Trophoblast cell (in vitro differentiated cells and primary cell): ENCODE measurements at regions not wholly inside any gene's neighbourhood (a gene's known extent, or its start where the extent isn't known, plus 50 kb on each side); places are given as distances from the start of the nearest gene placed in this dataset.

ENCODE experiments used
- DNase-seq, 2 donors: peaks; one replicate each; pipeline ENCODE4 v3.0.0-alpha.2; 2016
- H2AFZ ChIP-seq: 2 replicates; pipeline ENCODE4 v1.6.1; 2013; ENCODE audit warnings: low read length, moderate library complexity, mild to moderate bottlenecking; ENCODE audit not compliant: insufficient read depth, poor library complexity
- H2AK5ac ChIP-seq: 2 replicates; pipeline ENCODE4 v1.6.1; 2013; ENCODE audit warnings: mild to moderate bottlenecking, low read length
- H2BK120ac ChIP-seq: 2 replicates; pipeline ENCODE4 v1.6.1; 2013; ENCODE audit warnings: low read length, mild to moderate bottlenecking, moderate library complexity; ENCODE audit not compliant: insufficient read depth, poor library complexity
- H2BK12ac ChIP-seq: 2 replicates; pipeline ENCODE4 v1.6.1; 2013; ENCODE audit warnings: mild to moderate bottlenecking, low read length, moderate library complexity
- H2BK5ac ChIP-seq: 2 replicates; pipeline ENCODE4 v1.6.1; 2013; ENCODE audit warnings: low read length, low read depth, moderate library complexity, mild to moderate bottlenecking; ENCODE audit not compliant: poor library complexity
- H3K14ac ChIP-seq: 2 replicates; pipeline ENCODE4 v1.6.1; 2013; ENCODE audit warnings: mild to moderate bottlenecking, low read length
- H3K18ac ChIP-seq: 2 replicates; pipeline ENCODE4 v1.6.1; 2013; ENCODE audit warnings: mild to moderate bottlenecking, low read length
- H3K23ac ChIP-seq: 2 replicates; pipeline ENCODE4 v1.6.1; 2013; ENCODE audit warnings: low read length
- H3K27ac ChIP-seq: 2 replicates; pipeline ENCODE4 v1.5.1; 2013; ENCODE audit warnings: low read depth, mild to moderate bottlenecking, inconsistent platforms, low read length, moderate library complexity
- H3K27me3 ChIP-seq: 2 replicates; pipeline ENCODE4 v1.6.1; 2013; ENCODE audit warnings: inconsistent platforms, mild to moderate bottlenecking, low read length, moderate library complexity; ENCODE audit not compliant: insufficient read depth
- H3K36me3 ChIP-seq, 2 experiments: 1 replicate in 1 of 2; 2 replicates in 1 of 2; pipeline ENCODE4 v1.6.1; 2013; ENCODE audit warnings: low read length in 2 of 2, mild to moderate bottlenecking in 2 of 2, moderate library complexity in 1 of 2; ENCODE audit not compliant: insufficient read depth in 2 of 2, control insufficient read depth in 1 of 2
- H3K4ac ChIP-seq: 2 replicates; pipeline ENCODE4 v1.6.1; 2013; ENCODE audit warnings: low read depth, mild to moderate bottlenecking, low read length, moderate library complexity
- H3K4me1 ChIP-seq, 2 experiments: 1 replicate in 1 of 2; 2 replicates in 1 of 2; pipeline ENCODE4 v1.6.1; 2013; ENCODE audit warnings: low read length in 2 of 2, mild to moderate bottlenecking in 2 of 2, moderate library complexity in 1 of 2; ENCODE audit not compliant: insufficient read depth in 2 of 2, control insufficient read depth in 1 of 2
- H3K4me2 ChIP-seq: 2 replicates; pipeline ENCODE4 v1.6.1; 2013; ENCODE audit warnings: inconsistent platforms, mild to moderate bottlenecking, low read length, moderate library complexity
- H3K4me3 ChIP-seq: 2 replicates; pipeline ENCODE4 v1.5.1; 2013; ENCODE audit warnings: mild to moderate bottlenecking, low read depth, low read length, inconsistent platforms
- H3K79me1 ChIP-seq: one replicate; pipeline ENCODE4 v1.6.1; 2013; ENCODE audit warnings: low read length
- H3K79me2 ChIP-seq: 2 replicates; pipeline ENCODE4 v1.6.1; 2013; ENCODE audit warnings: low read length, mild to moderate bottlenecking; ENCODE audit not compliant: control insufficient read depth, insufficient read depth, poor library complexity
- H3K9ac ChIP-seq: 2 replicates; pipeline ENCODE4 v1.6.1; 2013; ENCODE audit warnings: mild to moderate bottlenecking, low read length
- H3K9me3 ChIP-seq: 2 replicates; pipeline ENCODE4 v1.6.1; 2013; ENCODE audit warnings: low read depth, mild to moderate bottlenecking, control low read depth, inconsistent platforms, low read length; ENCODE audit not compliant: insufficient read depth
- H4K12ac ChIP-seq: 2 replicates; pipeline ENCODE4 v1.6.1; 2013; ENCODE audit warnings: low read depth, mild to moderate bottlenecking, low read length, moderate library complexity
- H4K8ac ChIP-seq: 2 replicates; pipeline ENCODE4 v1.6.1; 2013; ENCODE audit warnings: low read depth, mild to moderate bottlenecking, low read length, moderate library complexity
- H4K91ac ChIP-seq: one replicate; pipeline ENCODE4 v1.6.1; 2013; ENCODE audit warnings: low read depth, mild to moderate bottlenecking, low read length, moderate library complexity
- WGBS: extraction: QIAGEN DNeasy Blood & Tissue Kit; methylation state at CpG from one replicate; pipeline ENCODE4 v1.1.7; 2013; ENCODE audit warnings: missing lambda C conversion rate; ENCODE audit not compliant: insufficient read length, insufficient coverage; ENCODE audit errors: extremely low coverage; 5-methylcytosine and 5-hydroxymethylcytosine counted together

- peaks cover 0 to 5% of the 10 kb centered on the region in 2 experiments for H3K4me1 ChIP-seq
- H2AFZ ChIP-seq, result no peak overlapping the region
- H4K12ac ChIP-seq, result no peak overlapping the region
- H4K91ac ChIP-seq, result no peak overlapping the region
- no peaks in the 10 kb centered on the region for H3K9me3 ChIP-seq
- H2BK120ac ChIP-seq, result no peak overlapping the region
- H2BK5ac ChIP-seq, result no peak overlapping the region
- H3K14ac ChIP-seq, result no peak overlapping the region
- H3K79me1 ChIP-seq, result no peaks in the 10 kb centered on the region
- H3K23ac ChIP-seq, result no peak overlapping the region
- DNase-seq, result no peak
- H3K9ac ChIP-seq, result no peak overlapping the region
- H3K27ac ChIP-seq, result no peak overlapping the region
- no peak overlapping the region for H3K4me2 ChIP-seq
- H3K4me3 ChIP-seq, result no peak overlapping the region
- no peak overlapping the region for H3K18ac ChIP-seq
- no peaks in the 10 kb centered on the region for H3K79me2 ChIP-seq
- H2AK5ac ChIP-seq, result no peak overlapping the region
- no peaks in the 10 kb centered on the region for H3K36me3 ChIP-seq
- H3K4ac ChIP-seq, result no peak overlapping the region
- no peak overlapping the region for H4K8ac ChIP-seq
- H3K27me3 ChIP-seq, result no peaks in the 10 kb centered on the region
- H2BK12ac ChIP-seq, result no peak overlapping the region
- WGBS, result no CpG with 5 or more reads among the region's 6 CpGs
Measured at GRCh38 chr12:126950266-126950665, 1316.7 kb upstream of the TMEM132C start.

- no peaks in the 10 kb centered on the region for H3K27me3 ChIP-seq
- no peak overlapping the region for H3K4ac ChIP-seq
- H3K4me1 ChIP-seq, result peaks cover 0 to 5% of the 10 kb centered on the region in 2 experiments
- H3K9ac ChIP-seq, result no peak overlapping the region
- no peak overlapping the region for H3K4me2 ChIP-seq
- H2AK5ac ChIP-seq, result no peak overlapping the region
- no peaks in the 10 kb centered on the region for H3K9me3 ChIP-seq
- H2AFZ ChIP-seq, result no peak overlapping the region
- no peak overlapping the region for H3K4me3 ChIP-seq
- H3K79me1 ChIP-seq, result no peaks in the 10 kb centered on the region
- H2BK5ac ChIP-seq, result no peak overlapping the region
- no peak overlapping the region for H2BK120ac ChIP-seq
- H4K12ac ChIP-seq, result no peak overlapping the region
- H3K27ac ChIP-seq, result no peak overlapping the region
- no peak overlapping the region for H3K14ac ChIP-seq
- no peak overlapping the region for H4K91ac ChIP-seq
- no peak overlapping the region for H2BK12ac ChIP-seq
- H3K36me3 ChIP-seq, result no peaks in the 10 kb centered on the region
- no peak for DNase-seq
- H3K23ac ChIP-seq, result no peak overlapping the region
- no peak overlapping the region for H3K18ac ChIP-seq
- no peak overlapping the region for H4K8ac ChIP-seq
- WGBS, result no CpG with 5 or more reads among the region's 8 CpGs
- H3K79me2 ChIP-seq, result no peaks in the 10 kb centered on the region
Measured at GRCh38 chr12:126952096-126953007, 1314.6 kb upstream of the TMEM132C start.

GRCh38 chr12:126953365-126953889 lies 1313.5 kb upstream of the TMEM132C start:
- no peak overlapping the region for H4K8ac ChIP-seq
- H2BK5ac ChIP-seq, result no peak overlapping the region
- H2BK12ac ChIP-seq, result no peak overlapping the region
- H3K4me1 ChIP-seq, result peaks cover 0 to 5% of the 10 kb centered on the region in 2 experiments
- H3K4me3 ChIP-seq, result no peak overlapping the region
- H3K9me3 ChIP-seq, result no peaks in the 10 kb centered on the region
- H3K18ac ChIP-seq, result no peak overlapping the region
- no peak overlapping the region for H2AK5ac ChIP-seq
- H3K14ac ChIP-seq, result no peak overlapping the region
- DNase-seq, result no peak
- H3K36me3 ChIP-seq, result no peaks in the 10 kb centered on the region
- H4K91ac ChIP-seq, result no peak overlapping the region
- H3K79me1 ChIP-seq, result no peaks in the 10 kb centered on the region
- H2BK120ac ChIP-seq, result no peak overlapping the region
- no CpG with 5 or more reads among the region's 7 CpGs for WGBS
- no peaks in the 10 kb centered on the region for H3K79me2 ChIP-seq
- no peak overlapping the region for H3K9ac ChIP-seq
- no peak overlapping the region for H3K4ac ChIP-seq
- no peak overlapping the region for H3K23ac ChIP-seq
- no peaks in the 10 kb centered on the region for H3K27me3 ChIP-seq
- H2AFZ ChIP-seq, result no peak overlapping the region
- H4K12ac ChIP-seq, result no peak overlapping the region
- no peak overlapping the region for H3K27ac ChIP-seq
- no peak overlapping the region for H3K4me2 ChIP-seq

- no peak overlapping the region for H3K27ac ChIP-seq
- no peaks in the 10 kb centered on the region for H3K4me1 ChIP-seq
- no peak overlapping the region for H4K8ac ChIP-seq
- no peaks in the 10 kb centered on the region for H3K36me3 ChIP-seq
- no peaks in the 10 kb centered on the region for H3K9me3 ChIP-seq
- H2AK5ac ChIP-seq, result no peak overlapping the region
- no peak overlapping the region for H2BK5ac ChIP-seq
- H4K12ac ChIP-seq, result no peak overlapping the region
- no peaks in the 10 kb centered on the region for H3K27me3 ChIP-seq
- no peak overlapping the region for H3K23ac ChIP-seq
- H3K18ac ChIP-seq, result no peak overlapping the region
- H3K14ac ChIP-seq, result no peak overlapping the region
- DNase-seq, result no peak
- no peak overlapping the region for H2BK120ac ChIP-seq
- H3K9ac ChIP-seq, result no peak overlapping the region
- no peak overlapping the region for H2AFZ ChIP-seq
- no CpG with 5 or more reads among the region's 3 CpGs for WGBS
- no peaks in the 10 kb centered on the region for H3K79me1 ChIP-seq
- H4K91ac ChIP-seq, result no peak overlapping the region
- no peak overlapping the region for H3K4me2 ChIP-seq
- H3K4me3 ChIP-seq, result no peak overlapping the region
- no peak overlapping the region for H2BK12ac ChIP-seq
- no peak overlapping the region for H3K4ac ChIP-seq
- no peaks in the 10 kb centered on the region for H3K79me2 ChIP-seq
Measured at GRCh38 chr12:126960221-126960620, 1306.7 kb upstream of the TMEM132C start.
